AG10803 (cell line): ENCODE measurements at regions not wholly inside any gene's neighbourhood (a gene's known extent, or its start where the extent isn't known, plus 50 kb on each side); places are given as distances from the start of the nearest gene placed in this dataset.
A peak's percentile ranks its signal among the peaks of the same experiment; 100 is the strongest.
"Not testable (repeated sequence)": the region's sequence is repeated elsewhere in the genome, so short reads cannot be mapped to it uniquely, and the experiment has no call there.

Source experiments
- DNase-seq: peaks from one replicate; pipeline ENCODE4 v3.0.0; 2010; ENCODE audit warnings: low read depth
- H3K4me3 ChIP-seq: 2 replicates; pipeline ENCODE4 v1.5.1; 2011; ENCODE audit warnings: mild to moderate bottlenecking, low read length, control low read depth
- TF ChIP-seq, protein P1 (sequence below): conservative IDR thresholded peaks from 2 replicates; pipeline ENCODE4 v1.5.1; 2011; ENCODE audit warnings: mild to moderate bottlenecking, low read length, control low read depth, inconsistent platforms

DNA sequence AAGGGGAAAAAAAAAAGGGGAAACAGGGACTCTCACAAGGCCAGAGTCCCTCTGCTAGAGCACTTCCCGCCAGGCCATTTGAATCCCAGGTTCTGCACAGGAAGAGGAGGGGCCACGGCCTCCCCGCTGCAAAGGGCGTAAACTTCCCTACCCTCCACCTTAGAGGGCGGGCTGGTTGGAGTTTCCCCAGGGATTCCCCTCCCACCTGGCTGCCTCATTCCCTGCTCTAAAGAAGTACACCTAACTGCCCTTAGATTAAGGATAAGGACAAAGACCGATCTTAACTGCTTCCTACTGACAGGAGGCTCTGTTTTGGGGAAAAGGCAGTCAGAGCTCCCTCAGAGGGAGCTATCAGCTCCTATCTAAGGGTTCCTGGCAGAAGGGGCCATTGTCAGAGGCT is 102.0 kb upstream of the ARMC3 start:
- no peak for DNase-seq
- TF ChIP-seq, protein P1, sequence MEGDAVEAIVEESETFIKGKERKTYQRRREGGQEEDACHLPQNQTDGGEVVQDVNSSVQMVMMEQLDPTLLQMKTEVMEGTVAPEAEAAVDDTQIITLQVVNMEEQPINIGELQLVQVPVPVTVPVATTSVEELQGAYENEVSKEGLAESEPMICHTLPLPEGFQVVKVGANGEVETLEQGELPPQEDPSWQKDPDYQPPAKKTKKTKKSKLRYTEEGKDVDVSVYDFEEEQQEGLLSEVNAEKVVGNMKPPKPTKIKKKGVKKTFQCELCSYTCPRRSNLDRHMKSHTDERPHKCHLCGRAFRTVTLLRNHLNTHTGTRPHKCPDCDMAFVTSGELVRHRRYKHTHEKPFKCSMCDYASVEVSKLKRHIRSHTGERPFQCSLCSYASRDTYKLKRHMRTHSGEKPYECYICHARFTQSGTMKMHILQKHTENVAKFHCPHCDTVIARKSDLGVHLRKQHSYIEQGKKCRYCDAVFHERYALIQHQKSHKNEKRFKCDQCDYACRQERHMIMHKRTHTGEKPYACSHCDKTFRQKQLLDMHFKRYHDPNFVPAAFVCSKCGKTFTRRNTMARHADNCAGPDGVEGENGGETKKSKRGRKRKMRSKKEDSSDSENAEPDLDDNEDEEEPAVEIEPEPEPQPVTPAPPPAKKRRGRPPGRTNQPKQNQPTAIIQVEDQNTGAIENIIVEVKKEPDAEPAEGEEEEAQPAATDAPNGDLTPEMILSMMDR = no peak
- H3K4me3 ChIP-seq = no peak overlapping the region

DNA sequence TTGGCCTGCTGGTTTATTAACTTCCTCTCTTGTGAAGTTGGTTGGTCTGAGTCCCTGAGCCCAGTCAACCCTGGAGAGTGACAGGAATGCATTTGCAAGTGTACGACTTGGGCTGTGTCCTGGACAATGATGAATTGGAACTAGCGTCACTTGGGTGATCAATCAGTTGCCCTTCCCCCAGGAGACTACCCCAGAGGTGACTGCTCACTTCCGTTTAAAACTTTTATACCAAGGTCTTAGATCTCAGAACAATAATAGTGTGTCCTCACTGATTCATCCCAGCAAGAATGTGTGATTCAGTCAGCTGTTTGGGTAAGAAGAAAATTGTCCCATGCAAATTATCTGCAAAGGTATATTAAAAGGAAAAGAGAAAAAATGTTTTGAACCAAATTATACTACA is 102.9 kb upstream of the ARMC3 start:
- TF ChIP-seq, protein P1 = no peak
- no peak overlapping the region for H3K4me3 ChIP-seq
- peak; percentile 59 for DNase-seq

DNA sequence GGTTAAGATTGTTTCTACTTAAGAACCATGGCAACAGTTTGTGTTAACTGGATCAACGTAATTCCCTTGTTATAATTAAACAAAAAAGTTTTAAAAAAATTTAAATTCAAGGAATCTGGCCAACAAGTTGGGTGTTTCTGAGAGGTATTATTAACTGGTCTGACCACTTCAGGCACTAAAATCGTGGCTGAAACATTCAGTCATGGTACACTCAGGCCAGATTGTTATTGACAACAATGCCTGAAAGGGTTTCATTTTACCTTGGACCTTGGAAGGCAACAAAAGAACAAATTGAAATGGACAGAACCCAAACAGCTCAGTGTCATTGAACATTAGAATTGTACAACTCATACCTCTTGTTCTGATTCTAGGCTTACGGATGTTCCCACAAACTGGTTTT is 103.3 kb upstream of the ARMC3 start:
- no peak overlapping the region for H3K4me3 ChIP-seq
- TF ChIP-seq, protein P1 = no peak
- DNase-seq = no peak

DNA sequence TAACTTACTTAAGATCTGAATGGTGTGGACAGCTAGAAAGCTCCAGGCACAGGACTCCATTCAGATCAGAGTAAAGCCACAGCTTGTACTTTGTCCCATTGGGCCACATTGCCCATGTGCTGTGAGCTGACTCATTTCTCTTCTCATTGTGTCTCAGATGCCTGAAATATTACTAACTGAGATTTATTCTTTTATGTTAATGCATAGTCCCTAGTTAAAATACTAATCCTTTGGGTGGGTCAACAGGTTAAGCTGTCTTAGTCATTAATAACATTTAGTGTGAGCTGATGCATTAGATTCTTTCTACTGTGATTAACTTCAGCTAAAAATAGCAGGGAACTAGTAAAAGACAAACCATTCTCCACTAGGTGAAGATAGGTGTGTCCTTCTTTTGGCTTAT is 104.7 kb upstream of the ARMC3 start:
- DNase-seq = peak; percentile 77
- no peak overlapping the region for H3K4me3 ChIP-seq

DNA sequence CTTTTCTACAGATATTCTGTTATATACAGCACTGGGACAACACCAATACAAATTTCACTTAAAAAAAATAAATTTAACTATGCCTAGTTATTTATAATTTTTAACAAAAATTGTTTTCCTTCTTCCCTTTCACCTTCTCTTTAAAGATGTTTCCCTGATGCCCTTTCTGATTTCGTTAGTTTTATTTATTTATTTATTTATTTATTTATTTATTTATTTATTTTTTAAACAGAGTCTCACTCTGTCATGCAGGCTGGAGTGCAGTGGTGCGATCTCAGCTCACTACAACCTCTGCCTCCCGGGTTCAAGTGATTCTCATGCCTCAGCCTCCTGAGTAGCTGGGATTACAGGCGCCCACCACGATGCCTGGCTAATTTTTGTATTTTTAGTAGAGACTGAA is 105.9 kb upstream of the ARMC3 start:
- not testable (repeated sequence) for DNase-seq, H3K4me3 ChIP-seq

More for the DNA sequence above, 104.7 kb upstream of the ARMC3 start:
- TF ChIP-seq, protein P1 = no peak

DNA sequence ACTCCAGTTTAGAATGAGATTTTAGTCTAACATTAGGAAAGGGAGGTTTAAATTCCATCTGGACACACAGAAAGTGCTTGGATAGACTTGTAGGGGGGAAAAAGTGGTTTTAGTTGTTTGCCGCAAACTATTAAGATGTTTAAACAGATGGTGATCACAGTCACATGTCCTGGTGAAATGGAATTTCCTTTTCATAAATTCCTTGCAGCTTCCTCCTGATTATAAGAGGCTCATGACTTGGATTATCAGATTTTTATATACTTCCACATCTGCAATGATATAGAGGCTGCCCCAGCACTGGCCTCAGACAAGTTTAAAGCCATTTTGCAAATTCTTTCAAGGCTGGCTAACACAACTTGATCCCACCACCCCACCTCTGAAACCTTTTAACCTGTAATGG is 106.4 kb upstream of the ARMC3 start:
- DNase-seq = peak; percentile 89
- TF ChIP-seq, protein P1 = no peak
- no peak overlapping the region for H3K4me3 ChIP-seq

DNA sequence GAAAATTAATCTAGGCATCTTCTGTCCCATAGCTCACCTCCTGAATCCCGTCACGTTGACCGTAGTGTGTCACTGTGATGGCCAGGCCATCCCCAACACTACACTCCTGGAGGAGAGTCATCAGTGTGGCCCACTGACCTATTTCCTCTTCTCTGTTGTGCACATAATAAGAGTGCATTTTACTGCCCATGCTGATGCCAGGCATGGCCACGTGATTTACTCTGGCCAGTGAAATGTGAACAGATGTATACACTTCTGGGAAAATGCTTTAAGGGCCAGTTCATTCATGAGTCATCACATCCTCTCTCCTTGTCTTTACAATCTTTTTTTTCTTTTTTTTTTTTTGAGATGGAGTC is 101.9 kb upstream of the PIP4K2A start:
- H3K4me3 ChIP-seq = no peak overlapping the region
- TF ChIP-seq, protein P1 = no peak
- DNase-seq = peak; percentile 92
